Right hindlimb (tissue), 1 donor: ENCODE measurements at regions not wholly inside any gene's neighbourhood (a gene's known extent, or its start where the extent isn't known, plus 50 kb on each side); places are given as distances from the start of the nearest gene placed in this dataset.
"Not testable (repeated sequence)": the region's sequence is repeated elsewhere in the genome, so short reads cannot be mapped to it uniquely, and the experiment has no call there.

Experiments
- DNase-seq: peaks from one replicate; pipeline ENCODE4 v3.0.0-alpha.2; 2018

DNA sequence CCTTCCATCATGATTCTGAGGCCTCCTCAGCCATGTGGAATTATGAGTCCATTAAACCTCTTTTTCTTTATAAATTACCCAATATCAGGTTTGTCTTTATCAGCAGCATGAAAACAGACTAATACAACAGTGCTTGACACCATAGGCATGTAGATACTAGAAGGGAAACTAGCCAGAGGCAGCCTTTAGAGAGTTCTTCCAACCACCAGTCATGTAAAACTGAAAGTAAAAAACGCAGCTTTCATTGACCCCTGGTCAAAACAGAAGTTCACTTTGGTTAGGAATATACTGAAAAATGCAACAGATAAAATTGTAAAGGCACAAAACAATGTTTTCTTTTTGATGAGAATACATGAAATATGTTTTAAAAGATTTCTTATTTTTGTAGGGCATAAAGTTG, 122.8 kb upstream of the L3MBTL4 start:
- DNase-seq = no peak

GRCh38 chr18:6541131-6541679, 126.5 kb upstream of the L3MBTL4 start:
- not testable (repeated sequence) for DNase-seq

DNA sequence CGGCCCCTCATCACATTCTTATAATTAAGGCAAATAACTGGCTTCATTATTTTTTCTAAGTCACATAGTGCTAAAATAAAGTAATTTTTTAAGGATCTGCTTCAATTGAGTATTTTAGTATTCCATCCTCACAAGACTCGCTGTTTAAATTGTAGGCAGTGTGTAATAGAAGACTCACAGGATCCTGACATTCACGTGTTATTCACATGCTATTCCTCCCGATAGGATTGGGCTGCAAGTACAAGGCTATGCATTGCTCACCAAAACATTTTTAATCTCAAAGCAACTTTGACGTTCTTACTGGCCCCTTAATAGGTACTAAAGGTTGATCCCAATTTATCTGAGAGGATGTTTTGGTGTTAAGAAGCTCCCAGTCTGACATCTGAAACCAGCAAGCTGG, 127.6 kb upstream of the L3MBTL4 start:
- no peak for DNase-seq

DNA sequence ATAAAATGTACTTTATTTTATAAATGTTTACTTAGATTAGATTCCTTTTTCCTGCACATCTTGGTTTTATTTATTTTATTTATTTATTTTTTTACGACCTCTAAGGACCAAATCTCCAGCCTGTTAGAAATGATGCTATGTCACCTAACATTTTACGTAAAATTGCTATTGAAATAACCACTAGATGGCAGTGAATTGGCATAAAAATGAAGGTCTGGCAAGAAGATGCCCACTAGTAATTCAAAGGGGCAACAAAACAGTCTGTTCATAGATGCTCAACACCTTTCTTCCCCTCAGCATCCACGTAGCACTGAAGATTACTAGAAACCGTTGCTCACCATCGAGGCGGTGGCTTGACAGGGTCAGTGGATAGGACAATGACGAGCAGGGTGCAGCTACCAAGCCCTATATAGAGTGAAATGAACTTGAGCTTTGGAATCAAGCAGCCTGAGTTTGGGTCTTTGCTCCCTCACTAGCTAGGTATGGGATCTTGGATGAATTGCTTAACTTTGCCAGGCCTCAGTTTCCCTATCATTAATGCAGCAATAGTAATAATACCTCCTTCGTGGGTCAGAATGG, 128.7 kb upstream of the L3MBTL4 start:
- no peak for DNase-seq

GRCh38 chr18:6546229-6546628, 131.5 kb upstream of the L3MBTL4 start:
- DNase-seq = no peak

DNA sequence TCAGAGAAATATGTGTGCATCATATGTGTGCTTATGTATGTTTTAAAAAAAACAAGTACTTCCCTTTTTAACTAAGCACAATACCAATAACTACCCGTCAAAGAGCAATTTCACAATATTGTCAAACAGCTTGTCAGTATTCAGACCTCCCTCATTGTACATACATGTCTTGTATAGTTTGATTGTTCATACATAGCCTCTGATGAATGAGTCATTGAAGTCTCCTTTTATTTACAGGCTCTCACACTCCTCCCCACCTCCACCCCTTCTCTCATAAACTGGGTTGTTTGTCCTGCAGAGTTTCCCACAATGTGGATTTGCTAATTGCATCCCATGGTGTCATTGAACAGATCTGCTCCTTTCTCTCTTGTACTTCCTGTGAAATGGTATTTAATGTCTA, 132.8 kb upstream of the L3MBTL4 start:
- no peak for DNase-seq

- DNase-seq = no peak
These were observed 138.7 kb upstream of the L3MBTL4 start for GRCh38 chr18:6553234-6553900.

- DNase-seq = peak; percentile 36
These were observed 142.5 kb upstream of the L3MBTL4 start for GRCh38 chr18:6557057-6557769.

GRCh38 chr18:6557770-6558248, 143.1 kb upstream of the L3MBTL4 start:
- DNase-seq = no peak

DNA sequence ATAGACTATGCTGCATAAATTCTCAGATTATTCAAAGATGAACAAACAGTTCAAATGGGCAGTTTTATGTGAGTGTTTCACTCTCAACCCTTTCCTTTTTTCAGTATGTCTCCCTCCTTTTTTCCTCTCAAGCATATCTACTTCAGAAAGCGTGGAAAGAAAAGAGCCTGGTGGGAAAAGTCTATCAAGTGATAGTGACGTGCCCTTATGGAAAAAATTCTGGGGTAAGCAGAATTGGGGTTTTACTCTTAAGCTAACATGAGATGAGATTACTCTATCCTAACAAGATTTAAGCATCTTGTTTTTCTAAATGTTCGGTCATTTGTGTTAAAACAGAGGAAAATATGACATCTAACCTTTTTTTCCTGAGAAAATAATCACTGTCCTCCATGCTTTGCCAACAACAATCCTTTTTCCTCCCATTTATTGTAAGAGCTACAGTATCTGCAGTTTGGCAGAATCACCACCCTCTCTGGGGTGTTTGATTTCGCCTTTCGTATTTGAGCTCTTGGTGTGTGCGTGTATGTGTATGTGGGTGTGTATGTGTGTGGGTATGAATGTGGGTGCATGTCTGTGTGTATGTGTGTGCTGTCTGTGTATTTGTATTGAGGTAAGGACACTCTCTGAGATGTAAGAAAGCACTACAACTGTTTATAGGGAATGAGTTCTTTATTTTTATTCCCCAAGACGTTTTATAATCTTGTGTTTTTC, 143.9 kb upstream of the L3MBTL4 start:
- no peak for DNase-seq

DNA sequence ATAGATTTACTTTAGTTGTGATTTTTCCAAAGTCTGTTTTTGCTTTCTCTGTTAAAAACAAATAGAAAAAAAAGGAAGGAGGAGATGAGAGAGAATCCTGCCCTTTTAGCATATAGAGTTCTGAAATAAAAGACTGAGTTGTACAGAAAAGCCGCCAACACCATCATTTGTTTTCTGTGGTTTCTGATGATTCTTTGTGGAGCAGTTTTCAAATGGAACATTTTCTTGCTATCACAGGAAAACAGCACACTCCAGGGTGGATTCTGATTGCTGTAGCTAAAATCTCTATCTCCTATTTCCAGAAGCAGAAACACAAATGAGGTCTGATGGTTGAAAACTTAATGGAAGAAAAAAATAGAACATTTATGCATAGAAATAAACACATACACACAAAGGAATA, 144.6 kb upstream of the L3MBTL4 start:
- DNase-seq = no peak

- no peak for DNase-seq
These were observed 146.3 kb upstream of the L3MBTL4 start for GRCh38 chr18:6561016-6561415.

DNA sequence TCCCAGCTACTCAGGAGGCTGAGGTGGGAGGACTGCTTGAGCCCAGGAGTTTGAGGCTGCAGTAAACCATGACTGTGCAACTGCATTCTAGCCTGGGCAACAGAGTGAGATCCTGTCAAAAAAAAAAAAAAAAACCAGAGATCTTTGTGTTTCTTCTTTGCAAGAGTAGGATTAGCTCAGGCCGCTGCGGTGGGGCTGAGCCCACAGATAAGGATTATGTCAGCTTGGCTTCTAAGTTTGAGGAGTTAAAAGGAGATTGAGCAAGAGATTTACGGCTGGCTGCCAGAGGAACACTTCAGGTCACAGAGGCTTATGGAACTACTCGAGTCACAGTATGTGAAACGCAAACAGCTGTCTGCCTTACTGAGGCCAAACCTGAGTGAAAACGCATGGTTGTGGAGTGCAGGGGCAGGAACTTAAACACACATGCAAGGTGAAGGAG, 146.7 kb upstream of the L3MBTL4 start:
- peak; percentile 27 for DNase-seq

- no peak for DNase-seq
These were observed 147.2 kb upstream of the L3MBTL4 start for GRCh38 chr18:6561862-6562291.

DNA sequence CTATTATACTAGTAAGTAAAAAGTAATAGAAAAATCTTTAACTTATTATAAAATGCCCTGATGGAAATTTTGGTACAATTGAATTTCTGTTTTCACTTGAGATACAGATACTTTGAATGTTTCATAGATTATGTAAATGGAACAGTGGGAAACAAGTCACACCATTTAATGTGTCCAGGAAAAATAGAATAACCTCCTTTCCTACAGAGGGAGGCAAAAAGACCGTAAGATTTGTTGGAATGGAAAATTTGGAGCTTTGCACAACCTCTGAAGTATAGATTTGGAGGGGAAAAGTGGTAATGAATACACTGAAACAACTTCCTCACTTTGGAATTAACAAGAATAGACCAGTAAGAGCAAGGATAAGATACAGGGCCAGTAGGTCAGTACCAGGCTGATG, 149.2 kb upstream of the L3MBTL4 start:
- DNase-seq = no peak

DNA sequence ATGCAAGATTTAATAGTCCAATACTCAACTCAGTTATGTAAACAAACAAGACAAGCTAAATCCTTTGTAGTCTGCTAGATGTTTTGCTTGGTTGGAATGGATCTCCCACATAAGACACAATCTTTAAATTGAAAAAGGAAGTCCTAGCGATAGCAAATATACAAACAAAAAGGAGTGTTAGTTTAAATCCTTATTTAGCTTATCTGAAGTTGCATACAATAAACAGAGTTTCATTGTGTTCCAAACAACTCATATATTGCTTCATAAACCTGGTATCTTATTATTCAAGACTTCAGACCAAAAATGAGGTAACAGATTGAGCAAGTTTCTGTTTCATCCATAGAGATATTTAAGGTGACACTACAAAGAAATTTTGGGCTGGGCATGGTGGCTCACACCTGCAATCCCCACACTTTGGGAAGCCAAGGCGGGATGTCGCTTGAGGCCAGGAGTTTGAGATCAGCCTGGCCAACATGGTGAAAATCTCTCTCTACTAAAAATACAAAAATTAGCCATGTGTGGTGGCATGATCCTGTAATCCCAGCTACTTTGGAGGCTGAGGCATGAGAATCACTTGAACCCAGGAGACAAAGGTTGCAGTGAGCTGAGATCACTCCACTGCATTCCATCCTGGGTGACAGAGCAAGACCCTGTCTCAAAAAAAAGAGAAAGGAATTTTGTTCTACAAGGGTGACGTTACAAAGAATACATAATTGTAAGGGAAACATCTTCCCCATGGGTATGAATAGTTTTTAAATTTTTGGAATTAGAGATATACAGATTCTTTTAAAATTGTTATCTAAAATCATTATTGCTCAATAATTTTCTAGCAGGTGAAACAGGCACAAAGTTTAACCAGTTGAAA, 150.5 kb upstream of the L3MBTL4 start:
- no peak for DNase-seq

DNA sequence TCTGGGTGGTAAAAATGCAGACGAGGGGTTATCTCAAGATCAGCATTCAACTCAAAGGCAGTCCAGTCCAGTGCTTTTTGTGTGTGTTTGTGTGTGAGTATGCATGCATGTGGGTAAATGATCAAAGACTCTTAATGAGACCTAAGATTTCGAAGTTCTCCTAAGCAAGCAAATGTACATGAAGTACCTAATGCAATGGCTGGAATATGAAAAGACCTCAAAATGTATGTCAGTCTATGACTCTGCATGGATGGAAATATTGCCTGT, 151.0 kb upstream of the L3MBTL4 start:
- no peak for DNase-seq

DNA sequence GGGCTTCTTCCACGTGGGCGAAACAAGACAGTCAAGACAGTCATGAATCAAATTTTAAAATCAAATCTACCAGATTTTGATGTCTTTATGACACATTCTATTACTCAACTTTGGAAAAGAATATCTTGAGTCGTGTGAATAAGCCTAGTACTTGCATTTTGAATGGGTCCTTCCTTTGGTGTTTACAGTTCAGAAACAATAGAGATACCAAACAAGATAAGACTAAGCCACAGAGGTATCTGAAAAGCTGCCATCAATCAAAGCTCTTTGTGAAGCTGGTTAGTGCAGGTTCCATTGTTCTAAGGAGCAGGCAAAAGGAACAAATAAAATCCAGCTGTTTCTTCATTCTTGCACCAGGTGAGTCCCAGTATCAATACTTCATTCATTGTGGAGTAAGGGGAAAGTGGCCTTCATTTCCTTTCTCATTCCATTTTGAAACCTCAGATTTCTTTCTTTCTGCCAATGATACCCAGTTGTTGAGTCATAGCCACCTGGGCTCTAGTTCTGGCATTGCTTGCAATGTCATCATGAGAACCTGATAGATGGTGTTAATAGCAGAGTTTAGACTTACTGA, 151.7 kb upstream of the L3MBTL4 start:
- no peak for DNase-seq

DNA sequence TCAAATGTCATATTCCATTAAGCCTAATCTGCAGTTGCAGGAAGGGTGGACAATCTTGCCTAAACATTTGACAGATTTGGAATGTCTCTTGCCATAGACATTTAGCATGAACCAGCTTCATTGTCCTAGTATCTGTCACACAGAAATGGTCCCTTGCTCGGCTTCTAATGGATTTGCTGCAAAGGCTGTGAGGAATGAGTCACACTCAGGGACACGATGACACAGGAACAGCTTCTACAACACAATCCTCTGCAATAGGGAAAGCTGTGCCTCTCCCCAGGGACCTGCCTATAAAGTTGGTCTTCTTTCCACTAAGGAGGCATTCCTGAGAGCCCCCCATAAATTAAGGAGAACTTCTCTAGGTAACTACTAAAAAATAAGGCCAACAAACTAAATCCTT, 155.1 kb upstream of the L3MBTL4 start:
- DNase-seq = no peak

DNA sequence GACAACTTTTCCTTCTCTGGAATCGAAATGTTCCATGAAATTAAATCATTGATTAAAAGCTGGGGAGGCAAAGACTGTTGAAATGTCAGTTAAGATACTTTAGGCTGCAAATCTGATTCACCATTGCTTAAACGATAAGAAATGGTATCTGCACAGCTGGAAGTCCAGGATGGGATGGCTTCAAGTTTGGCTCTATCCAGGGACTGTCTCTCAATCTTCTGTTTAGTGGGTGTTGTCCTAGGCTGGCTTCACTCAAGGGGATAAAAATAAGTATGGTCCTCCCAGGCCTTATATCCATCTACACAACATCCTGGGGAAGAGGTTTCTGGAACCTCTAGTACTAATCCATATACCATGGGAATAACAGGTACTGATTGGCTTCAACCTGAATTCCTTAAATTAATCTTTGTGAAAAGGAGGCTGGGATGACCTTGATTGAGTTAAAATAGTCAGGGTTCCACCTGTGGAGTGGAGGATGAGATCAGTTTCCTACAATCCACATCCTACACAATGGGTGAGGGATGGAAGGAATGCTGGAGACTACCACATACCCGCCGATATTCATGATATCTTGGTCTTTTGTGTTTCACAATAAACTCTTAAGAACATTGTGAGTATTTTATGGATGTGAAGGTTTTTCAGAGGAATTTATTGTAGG, 156.0 kb upstream of the L3MBTL4 start:
- DNase-seq = no peak

DNA sequence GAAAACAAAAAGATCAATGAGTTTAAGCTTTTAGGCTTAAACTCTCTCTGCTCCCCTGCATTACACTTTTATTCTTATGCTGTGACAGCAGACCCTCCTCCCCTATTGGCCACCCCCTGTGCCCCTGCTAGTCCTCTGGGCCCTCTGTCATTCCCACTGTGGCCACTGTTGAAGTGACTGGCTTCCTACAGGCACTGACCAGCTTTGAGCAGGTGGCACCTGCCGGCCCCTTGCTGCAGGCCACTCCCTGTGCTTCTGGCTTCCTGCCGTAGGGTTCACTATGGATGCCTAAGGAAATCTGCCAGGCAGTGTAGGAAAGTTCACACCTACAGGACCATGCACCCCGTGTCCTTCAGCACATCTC, 156.5 kb upstream of the L3MBTL4 start:
- DNase-seq = no peak

GRCh38 chr18:6572192-6572591, 157.3 kb upstream of the ARHGAP28 start:
- DNase-seq = not testable (repeated sequence)
